ENCODE measurements at regions not wholly inside any gene's neighbourhood (a gene's known extent, or its start where the extent isn't known, plus 50 kb on each side); places are given as distances from the start of the nearest gene placed in this dataset.
"Not testable (repeated sequence)": the region's sequence is repeated elsewhere in the genome, so short reads cannot be mapped to it uniquely, and the experiment has no call there.

DNA sequence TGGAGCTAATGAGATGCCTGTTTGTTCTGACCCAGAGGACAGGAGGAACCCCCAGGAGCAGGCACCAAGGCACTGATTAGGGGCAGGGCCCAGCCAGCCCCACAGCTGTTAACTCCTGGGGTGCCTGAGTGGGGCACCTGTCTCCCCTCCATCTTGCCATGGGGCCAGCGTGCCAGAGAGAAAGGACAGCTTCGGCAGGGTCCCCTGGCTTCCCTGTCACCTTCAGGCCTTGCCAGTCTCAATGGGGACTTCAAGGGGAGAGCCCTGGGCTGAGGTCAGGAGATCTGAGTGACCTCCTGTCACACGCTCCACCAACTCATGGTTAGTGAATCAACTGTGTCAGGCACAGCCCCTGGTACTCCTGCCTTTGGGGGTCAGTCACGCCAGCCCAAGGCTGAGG is 152.7 kb upstream of the MVB12B start:
- no peak overlapping the region for H3K27ac ChIP-seq (ENCODE audit: low read depth in 1 of 2, low read length in 1 of 2)
- H3K36me3 ChIP-seq (ENCODE audit: control insufficient read depth in 2 of 2, insufficient read depth in 2 of 2, low read length in 1 of 2), result no peaks in the 10 kb centered on the region
- WGBS, result 97% methylated on average over 4 of the region's 4 CpGs
- H3K9me3 ChIP-seq (ENCODE audit: control insufficient read depth in 2 of 2, insufficient read depth in 1 of 2, low read length in 1 of 2), result no peaks in the 10 kb centered on the region
- no peaks in the 10 kb centered on the region for H3K4me1 ChIP-seq (ENCODE audit: control insufficient read depth in 2 of 2, insufficient read depth in 2 of 2, low read length in 2 of 2)
- no peak for DNase-seq (ENCODE audit: low read depth in 6 of 9, low spot score in 9 of 9)
- no peak overlapping the region for H3K4me3 ChIP-seq (ENCODE audit: low read length in 2 of 2)
- H3K27me3 ChIP-seq (ENCODE audit: control insufficient read depth in 2 of 2, insufficient read depth in 1 of 2, low read length in 1 of 2), result peaks cover 0 to 5% of the 10 kb centered on the region in 2 donors

- H3K9me3 ChIP-seq (ENCODE audit: control insufficient read depth in 2 of 2, insufficient read depth in 1 of 2, low read length in 1 of 2), result no peaks in the 10 kb centered on the region
- H3K4me1 ChIP-seq (ENCODE audit: control insufficient read depth in 2 of 2, insufficient read depth in 2 of 2, low read length in 2 of 2), result no peaks in the 10 kb centered on the region
- no peak overlapping the region for H3K4me3 ChIP-seq (ENCODE audit: low read length in 2 of 2)
- H3K36me3 ChIP-seq (ENCODE audit: control insufficient read depth in 2 of 2, insufficient read depth in 2 of 2, low read length in 1 of 2), result no peaks in the 10 kb centered on the region
- no peak overlapping the region for H3K27ac ChIP-seq (ENCODE audit: low read depth in 1 of 2, low read length in 1 of 2)
- H3K27me3 ChIP-seq (ENCODE audit: control insufficient read depth in 2 of 2, insufficient read depth in 1 of 2, low read length in 1 of 2), result no peaks in the 10 kb centered on the region
- no peak for DNase-seq (ENCODE audit: low read depth in 6 of 9, low spot score in 9 of 9)
- WGBS, result 87% methylated on average over 10 of the region's 10 CpGs
These were observed 143.4 kb upstream of the MVB12B start for GRCh38 chr9:126183266-126183665.

GRCh38 chr9:126190994-126191393 is 135.6 kb upstream of the MVB12B start:
- not testable (repeated sequence) for H3K4me3 ChIP-seq (ENCODE audit: low read length in 2 of 2); DNase-seq (ENCODE audit: low read depth in 6 of 9, low spot score in 9 of 9); H3K9me3 ChIP-seq (ENCODE audit: control insufficient read depth in 2 of 2, insufficient read depth in 1 of 2, low read length in 1 of 2); H3K27ac ChIP-seq (ENCODE audit: low read depth in 1 of 2, low read length in 1 of 2); H3K4me1 ChIP-seq (ENCODE audit: control insufficient read depth in 2 of 2, insufficient read depth in 2 of 2, low read length in 2 of 2); H3K27me3 ChIP-seq (ENCODE audit: control insufficient read depth in 2 of 2, insufficient read depth in 1 of 2, low read length in 1 of 2); H3K36me3 ChIP-seq (ENCODE audit: control insufficient read depth in 2 of 2, insufficient read depth in 2 of 2, low read length in 1 of 2)
- WGBS, result 93% methylated on average over 2 of the region's 2 CpGs

GRCh38 chr9:126198854-126199253 is 127.8 kb upstream of the MVB12B start:
- DNase-seq (ENCODE audit: low read depth in 6 of 9, low spot score in 9 of 9), result no peak
- Histone ChIP-seq H3K9me3 (ENCODE audit: control insufficient read depth in 2 of 2, insufficient read depth in 1 of 2, low read length in 1 of 2) (no peaks in the 10 kb centered on the region), H3K27ac (ENCODE audit: low read depth in 1 of 2, low read length in 1 of 2) (no peak overlapping the region), H3K36me3 (ENCODE audit: control insufficient read depth in 2 of 2, insufficient read depth in 2 of 2, low read length in 1 of 2) (no peaks in the 10 kb centered on the region), H3K27me3 (ENCODE audit: control insufficient read depth in 2 of 2, insufficient read depth in 1 of 2, low read length in 1 of 2) (peaks cover 0 to 2% of the 10 kb centered on the region in 2 donors), H3K4me1 (ENCODE audit: control insufficient read depth in 2 of 2, insufficient read depth in 2 of 2, low read length in 2 of 2) (no peaks in the 10 kb centered on the region), H3K4me3 (ENCODE audit: low read length in 2 of 2) (no peak overlapping the region)
- 86% methylated on average over 4 of the region's 4 CpGs for WGBS

DNA sequence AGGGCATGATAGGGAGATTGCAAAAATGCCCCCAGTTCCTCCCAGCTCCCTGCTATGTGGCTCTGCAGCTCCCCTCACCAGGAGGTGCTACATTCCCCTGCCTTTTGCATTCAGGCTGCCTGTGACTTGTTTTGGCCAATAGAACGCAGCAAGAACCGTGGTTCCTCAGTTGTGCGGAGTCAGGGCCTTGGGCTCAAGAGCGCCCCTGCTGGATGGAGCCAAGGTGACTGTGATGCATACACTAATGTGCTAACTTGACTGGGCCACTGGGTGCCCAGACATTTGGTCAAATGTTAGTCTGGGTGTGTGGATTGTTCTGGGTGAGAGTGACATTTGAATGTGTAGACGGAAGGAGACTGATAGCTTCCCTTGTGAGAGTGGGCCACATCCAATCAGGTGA is 123.3 kb upstream of the MVB12B start:
- Histone ChIP-seq H3K9me3 (ENCODE audit: control insufficient read depth in 2 of 2, insufficient read depth in 1 of 2, low read length in 1 of 2) (no peaks in the 10 kb centered on the region), H3K36me3 (ENCODE audit: control insufficient read depth in 2 of 2, insufficient read depth in 2 of 2, low read length in 1 of 2) (no peaks in the 10 kb centered on the region), H3K4me1 (ENCODE audit: control insufficient read depth in 2 of 2, insufficient read depth in 2 of 2, low read length in 2 of 2) (no peaks in the 10 kb centered on the region), H3K4me3 (ENCODE audit: low read length in 2 of 2) (no peak overlapping the region), H3K27me3 (ENCODE audit: control insufficient read depth in 2 of 2, insufficient read depth in 1 of 2, low read length in 1 of 2) (peaks cover 2 to 10% of the 10 kb centered on the region in 2 donors), H3K27ac (ENCODE audit: low read depth in 1 of 2, low read length in 1 of 2) (no peak overlapping the region)
- 96% methylated on average over 5 of the region's 5 CpGs for WGBS
- DNase-seq (ENCODE audit: low read depth in 6 of 9, low spot score in 9 of 9), result no peak

GRCh38 chr9:126204197-126204596 is 122.4 kb upstream of the MVB12B start:
- no peak overlapping the region for H3K4me3 ChIP-seq (ENCODE audit: low read length in 2 of 2)
- no peak overlapping the region for H3K27ac ChIP-seq (ENCODE audit: low read depth in 1 of 2, low read length in 1 of 2)
- no peaks in the 10 kb centered on the region for H3K4me1 ChIP-seq (ENCODE audit: control insufficient read depth in 2 of 2, insufficient read depth in 2 of 2, low read length in 2 of 2)
- DNase-seq (ENCODE audit: low read depth in 6 of 9, low spot score in 9 of 9), result no peak
- H3K9me3 ChIP-seq (ENCODE audit: control insufficient read depth in 2 of 2, insufficient read depth in 1 of 2, low read length in 1 of 2), result no peaks in the 10 kb centered on the region
- WGBS, result 96% methylated on average over 5 of the region's 5 CpGs
- H3K36me3 ChIP-seq (ENCODE audit: control insufficient read depth in 2 of 2, insufficient read depth in 2 of 2, low read length in 1 of 2), result no peaks in the 10 kb centered on the region
- peaks cover 2 to 11% of the 10 kb centered on the region in 2 donors for H3K27me3 ChIP-seq (ENCODE audit: control insufficient read depth in 2 of 2, insufficient read depth in 1 of 2, low read length in 1 of 2)

DNA sequence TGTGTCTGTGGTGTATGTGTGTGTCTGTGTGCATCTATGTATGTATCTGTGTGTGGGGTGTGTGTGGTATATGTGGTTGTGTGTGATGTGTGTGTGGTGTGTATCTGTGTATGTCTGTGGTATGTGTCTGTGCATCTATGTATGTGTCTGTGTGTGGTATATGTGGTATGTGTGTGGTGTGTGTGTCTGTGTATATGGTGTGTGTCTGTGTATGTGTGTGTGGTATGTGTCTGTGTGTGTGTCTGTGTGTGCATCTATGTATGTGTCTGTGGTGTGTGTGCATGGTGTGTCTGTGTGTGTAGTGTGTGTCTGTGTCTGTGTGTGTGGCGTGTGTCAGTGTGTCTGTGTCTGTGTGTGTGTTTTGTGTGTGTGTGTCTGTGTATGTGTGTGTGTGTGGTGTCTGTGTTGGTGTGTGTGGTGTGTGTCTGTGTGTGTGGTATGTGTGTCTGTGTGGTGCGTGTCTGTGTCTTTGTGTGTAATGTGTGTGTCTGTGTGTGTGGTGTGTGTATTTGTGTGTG is 121.9 kb upstream of the MVB12B start:
- Histone ChIP-seq H3K27me3 (ENCODE audit: control insufficient read depth in 2 of 2, insufficient read depth in 1 of 2, low read length in 1 of 2) (peaks cover 2 to 11% of the 10 kb centered on the region in 2 donors), H3K4me3 (ENCODE audit: low read length in 2 of 2) (no peak overlapping the region), H3K4me1 (ENCODE audit: control insufficient read depth in 2 of 2, insufficient read depth in 2 of 2, low read length in 2 of 2) (no peaks in the 10 kb centered on the region), H3K9me3 (ENCODE audit: control insufficient read depth in 2 of 2, insufficient read depth in 1 of 2, low read length in 1 of 2) (no peaks in the 10 kb centered on the region), H3K27ac (ENCODE audit: low read depth in 1 of 2, low read length in 1 of 2) (no peak overlapping the region), H3K36me3 (ENCODE audit: control insufficient read depth in 2 of 2, insufficient read depth in 2 of 2, low read length in 1 of 2) (no peaks in the 10 kb centered on the region)
- no peak for DNase-seq (ENCODE audit: low read depth in 6 of 9, low spot score in 9 of 9)
- 94% methylated on average over 2 of the region's 2 CpGs for WGBS

- Histone ChIP-seq H3K9me3 (ENCODE audit: control insufficient read depth in 2 of 2, insufficient read depth in 1 of 2, low read length in 1 of 2) (no peaks in the 10 kb centered on the region), H3K4me1 (ENCODE audit: control insufficient read depth in 2 of 2, insufficient read depth in 2 of 2, low read length in 2 of 2) (no peaks in the 10 kb centered on the region), H3K36me3 (ENCODE audit: control insufficient read depth in 2 of 2, insufficient read depth in 2 of 2, low read length in 1 of 2) (no peaks in the 10 kb centered on the region), H3K4me3 (ENCODE audit: low read length in 2 of 2) (no peak overlapping the region), H3K27ac (ENCODE audit: low read depth in 1 of 2, low read length in 1 of 2) (no peak overlapping the region), H3K27me3 (ENCODE audit: control insufficient read depth in 2 of 2, insufficient read depth in 1 of 2, low read length in 1 of 2) (peaks cover 2 to 11% of the 10 kb centered on the region in 2 donors)
- 19% methylated on average over 7 of the region's 7 CpGs for WGBS
- no peak for DNase-seq (ENCODE audit: low read depth in 6 of 9, low spot score in 9 of 9)
These were observed 121.4 kb upstream of the MVB12B start for GRCh38 chr9:126205265-126205664.

DNA sequence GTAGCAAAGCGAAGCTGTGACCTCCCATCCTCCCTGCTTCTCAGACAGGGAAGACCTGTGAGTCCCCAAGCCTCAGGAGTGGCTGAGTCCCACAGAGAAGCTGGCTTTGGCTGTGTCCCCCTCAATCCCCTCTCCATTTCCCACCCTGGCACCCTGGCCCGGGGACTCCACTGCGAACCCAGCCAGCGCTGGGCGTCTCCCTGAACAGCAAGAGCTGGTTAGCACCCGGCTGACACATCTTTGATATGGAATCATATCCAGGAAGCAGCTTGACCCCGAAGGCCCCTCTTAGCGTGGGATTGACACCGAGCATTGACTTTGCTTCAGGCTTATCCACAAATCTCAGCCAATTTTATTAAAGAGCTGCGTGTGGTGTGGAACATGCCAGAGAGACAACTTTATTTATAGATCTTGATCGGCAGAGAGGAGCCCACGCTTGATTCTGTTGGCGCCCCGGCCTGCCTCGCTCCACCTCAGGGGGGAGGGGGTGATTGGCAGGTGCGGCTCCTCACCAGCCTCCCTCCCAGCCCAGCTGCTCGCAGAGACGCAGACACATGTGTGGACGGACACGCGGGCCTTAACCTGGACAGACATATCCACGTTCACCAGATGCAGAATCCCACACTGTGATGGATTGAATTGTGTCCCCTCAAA is 120.7 kb upstream of the MVB12B start:
- no peaks in the 10 kb centered on the region for H3K36me3 ChIP-seq (ENCODE audit: control insufficient read depth in 2 of 2, insufficient read depth in 2 of 2, low read length in 1 of 2)
- no peak for DNase-seq (ENCODE audit: low read depth in 6 of 9, low spot score in 9 of 9)
- no peaks in the 10 kb centered on the region for H3K9me3 ChIP-seq (ENCODE audit: control insufficient read depth in 2 of 2, insufficient read depth in 1 of 2, low read length in 1 of 2)
- WGBS, result 86% methylated on average over 22 of the region's 22 CpGs
- peaks cover 2 to 11% of the 10 kb centered on the region in 2 donors for H3K27me3 ChIP-seq (ENCODE audit: control insufficient read depth in 2 of 2, insufficient read depth in 1 of 2, low read length in 1 of 2)
- no peak overlapping the region for H3K4me3 ChIP-seq (ENCODE audit: low read length in 2 of 2)
- no peaks in the 10 kb centered on the region for H3K4me1 ChIP-seq (ENCODE audit: control insufficient read depth in 2 of 2, insufficient read depth in 2 of 2, low read length in 2 of 2)
- no peak overlapping the region for H3K27ac ChIP-seq (ENCODE audit: low read depth in 1 of 2, low read length in 1 of 2)
